GM21619 (cell line): ENCODE measurements at regions not wholly inside any gene's neighbourhood (a gene's known extent, or its start where the extent isn't known, plus 50 kb on each side); places are given as distances from the start of the nearest gene placed in this dataset.
"Not testable (repeated sequence)": the region's sequence is repeated elsewhere in the genome, so short reads cannot be mapped to it uniquely, and the experiment has no call there.

Experiments
- ATAC-seq: cut with Tn5 transposase; IDR thresholded peaks from one replicate; pipeline ENCODE4 v1.9.1; 2021; ENCODE audit not compliant: unreplicated experiment

DNA sequence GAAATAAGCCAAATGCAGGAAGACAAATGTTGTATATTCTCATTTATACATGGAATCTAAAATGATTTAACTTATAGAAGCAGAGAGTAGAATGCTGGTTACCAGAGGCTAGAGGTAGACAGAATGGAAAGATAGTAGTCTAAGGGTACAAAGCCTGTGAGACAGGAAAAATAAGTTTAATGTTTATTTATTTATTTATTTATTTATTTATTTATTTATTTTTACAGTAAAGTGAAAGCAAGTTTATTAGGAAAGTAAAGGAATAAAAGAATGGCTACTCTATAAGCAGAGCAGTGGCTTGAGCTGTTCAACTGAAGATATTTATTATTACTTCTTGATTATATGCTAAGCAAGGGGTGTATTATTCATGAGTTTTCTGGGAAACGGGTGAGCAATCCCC, 203.2 kb downstream of the LAS1L start:
- ATAC-seq: no peak

DNA sequence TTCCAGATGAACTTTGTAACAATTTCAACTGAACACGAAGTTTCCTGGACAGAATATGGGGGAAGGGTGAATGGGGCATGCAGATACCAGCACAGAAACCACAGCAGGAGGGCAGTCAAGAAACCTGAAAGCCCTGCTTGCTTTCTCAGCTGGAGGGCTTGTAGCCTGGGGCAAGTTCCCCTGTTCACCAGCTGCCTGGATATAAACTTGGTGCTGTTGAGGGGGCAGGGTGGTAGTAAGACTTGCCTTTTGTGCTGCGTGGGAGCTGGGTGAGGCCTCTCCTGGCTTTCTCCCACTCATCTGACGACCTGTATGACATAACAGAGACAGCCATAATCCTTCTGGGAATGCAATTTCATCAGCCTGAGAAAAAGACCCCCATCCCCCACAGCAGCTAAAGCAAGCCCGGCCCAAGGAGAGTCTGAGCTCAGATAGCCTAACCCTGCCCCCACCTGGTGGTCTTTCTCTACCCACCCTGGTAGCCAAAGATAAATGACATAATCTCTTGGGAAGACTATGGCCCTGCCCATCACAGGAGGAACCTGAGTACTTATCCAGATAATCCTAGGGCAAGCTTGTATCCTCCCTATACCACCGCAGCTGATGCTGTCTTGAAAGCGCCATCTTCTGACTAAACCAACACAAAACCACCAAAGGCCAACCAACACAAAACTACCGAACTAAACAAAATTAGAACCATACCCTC, 234.3 kb downstream of the LAS1L start:
- ATAC-seq: no peak

DNA sequence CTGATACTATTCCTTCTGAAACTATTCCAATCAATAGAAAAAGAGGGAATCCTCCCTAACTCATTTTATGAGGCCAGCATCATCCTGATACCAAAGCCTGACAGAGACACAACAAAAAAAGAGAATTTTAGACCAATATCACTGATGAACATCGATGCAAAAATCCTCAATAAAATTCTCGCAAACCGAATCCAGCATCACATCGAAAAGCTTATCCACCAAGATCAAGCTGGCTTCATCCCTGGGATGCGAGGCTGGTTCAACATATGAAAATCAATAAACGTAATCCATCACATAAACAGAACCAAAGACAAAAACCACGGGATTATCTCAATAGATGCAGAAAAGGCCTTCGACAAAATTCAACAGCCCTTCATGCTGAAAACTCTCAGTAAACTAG, 251.7 kb downstream of the LAS1L start:
- ATAC-seq: not testable (repeated sequence)

- ATAC-seq: no peak
Measured at GRCh38 chrX:65273152-65273551, 261.4 kb downstream of the LAS1L start.

DNA sequence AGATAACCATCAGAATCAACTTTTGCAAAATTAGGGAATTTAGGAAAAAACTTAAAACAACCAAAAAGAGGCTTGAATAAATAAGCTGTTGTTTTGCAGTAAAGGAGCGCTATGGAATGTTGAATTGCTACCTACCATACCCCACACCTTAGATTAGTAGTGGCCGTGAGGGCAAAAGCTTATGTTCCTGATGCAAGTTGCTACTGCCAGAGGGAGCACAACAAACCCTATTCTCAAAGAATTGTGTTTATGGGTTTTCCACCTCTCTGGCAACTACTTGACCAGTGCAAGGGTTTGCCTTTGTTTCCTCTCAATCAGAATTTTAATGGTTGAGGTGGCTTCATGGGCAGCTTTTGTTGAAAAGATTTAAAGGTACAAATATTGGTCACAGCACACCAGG, 268.1 kb downstream of the LAS1L start:
- ATAC-seq: no peak

DNA sequence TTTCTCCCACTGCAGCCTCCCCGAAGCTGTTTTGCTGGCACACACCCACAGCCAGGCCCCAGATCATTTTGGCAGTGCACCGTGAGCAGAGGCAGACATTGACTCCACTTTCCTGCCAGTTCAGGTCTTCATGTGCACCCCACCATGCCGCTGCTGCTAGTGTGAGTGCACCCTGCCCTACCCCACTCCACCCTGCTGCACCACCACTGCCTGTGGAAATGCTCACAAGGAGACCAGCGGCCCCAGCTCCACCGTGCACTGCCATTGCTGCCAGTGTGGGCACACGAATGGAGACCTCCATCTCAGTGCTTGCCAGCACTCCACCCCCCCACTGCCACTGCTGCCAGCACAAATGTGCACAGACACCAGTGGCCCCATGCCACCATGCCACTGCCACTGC, 277.6 kb upstream of the ZC4H2 start:
- no peak for ATAC-seq

DNA sequence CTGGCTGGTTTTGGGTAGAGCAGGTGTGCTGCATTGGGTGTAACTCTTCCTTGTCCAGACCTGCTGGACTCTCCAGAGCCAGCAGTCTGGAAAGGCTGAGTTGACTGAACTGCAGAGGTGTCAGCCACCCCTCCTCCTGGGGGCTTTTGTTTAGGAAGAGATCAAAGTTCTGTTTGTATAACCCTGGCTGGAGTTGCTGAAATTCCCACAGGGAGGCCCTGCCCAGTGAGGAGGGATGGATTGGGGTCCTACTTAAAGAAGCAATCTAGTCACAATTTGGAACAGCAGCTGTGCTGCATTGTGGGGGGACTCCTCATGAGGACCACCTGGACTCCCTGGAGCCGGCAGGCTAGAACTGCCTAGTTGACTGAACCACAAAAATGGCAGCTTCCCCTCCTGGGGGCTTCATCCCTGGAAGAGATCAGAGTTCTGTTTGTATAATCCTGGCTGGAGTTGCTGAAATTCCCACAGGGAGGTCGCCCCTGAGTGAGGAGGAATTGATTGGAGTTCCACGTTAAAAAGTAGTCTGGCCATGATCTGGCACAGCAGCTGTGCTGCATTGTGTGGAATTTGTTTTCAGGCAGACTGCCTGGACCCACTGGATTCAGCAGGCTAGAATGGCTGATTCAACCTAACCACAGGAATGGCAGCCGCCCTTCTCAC, 264.9 kb upstream of the ZC4H2 start:
- no peak for ATAC-seq

DNA sequence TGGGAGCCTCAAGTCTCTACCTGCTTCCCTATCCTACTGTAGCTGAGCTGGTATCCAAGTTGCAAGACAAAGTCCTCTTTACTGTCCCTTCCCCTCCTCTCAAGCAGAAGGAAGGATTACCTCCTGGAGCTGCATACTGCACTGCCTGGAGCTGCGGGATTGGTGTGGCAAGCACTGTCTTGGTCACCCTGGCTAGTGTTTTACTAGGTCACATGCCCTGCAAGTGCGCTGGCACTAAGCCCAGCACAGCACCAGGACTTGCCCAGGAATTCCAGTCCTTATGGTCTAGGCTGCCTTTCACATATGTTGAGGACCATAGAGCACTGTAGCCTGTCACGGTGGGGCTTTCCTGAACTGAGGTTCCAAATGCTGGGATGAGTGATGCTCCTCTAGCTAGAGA, 227.3 kb upstream of the ZC4H2 start:
- ATAC-seq: no peak

DNA sequence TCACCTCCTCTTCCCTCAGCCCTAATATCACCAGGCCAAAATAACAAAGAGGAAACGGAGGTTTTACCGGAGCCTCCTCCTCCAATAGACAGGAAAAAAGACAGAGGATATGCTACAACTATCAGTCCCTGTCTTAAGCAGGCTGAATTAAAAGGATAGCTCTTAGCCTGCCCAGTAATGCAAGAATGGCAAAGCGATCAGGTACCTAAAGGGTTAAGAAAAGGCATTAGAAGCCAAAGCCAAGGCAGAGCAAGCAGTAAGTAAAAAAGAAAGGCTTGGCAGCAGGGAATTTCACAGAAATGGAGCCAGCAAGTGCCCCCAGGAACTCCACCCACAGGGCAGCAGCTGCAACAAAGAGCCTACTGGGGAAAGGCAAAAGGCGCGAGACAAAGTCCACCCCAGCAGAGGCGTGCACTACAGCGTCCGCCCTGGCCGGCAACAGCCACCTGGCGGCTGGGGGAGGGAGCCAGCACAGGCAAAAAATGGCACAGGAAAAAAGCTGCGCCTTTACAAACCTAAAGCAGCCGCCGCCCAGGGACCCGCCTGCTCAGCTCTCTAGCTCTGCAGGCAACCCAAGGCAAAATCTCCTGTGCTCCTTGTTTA, 220.6 kb upstream of the ZC4H2 start:
- no peak for ATAC-seq

DNA sequence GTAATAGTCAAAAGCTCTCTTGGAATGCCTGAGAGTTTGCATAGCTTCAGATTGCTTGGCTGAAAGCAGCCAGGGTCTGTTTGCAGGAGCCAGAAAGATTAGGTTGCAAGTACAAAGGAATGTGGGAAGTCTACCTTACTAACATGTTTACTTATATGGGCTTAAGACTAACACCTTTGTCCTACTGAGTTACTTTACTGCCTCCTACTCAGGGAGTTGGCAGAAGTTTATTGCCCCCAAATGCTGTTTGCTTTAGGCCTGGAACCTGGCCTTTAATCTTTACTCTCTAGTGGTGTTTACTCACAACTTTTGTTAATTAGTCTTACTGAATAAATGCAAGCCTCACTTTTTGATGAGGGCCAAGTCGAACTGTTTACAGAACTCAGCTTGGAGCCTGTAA, 219.4 kb upstream of the ZC4H2 start:
- ATAC-seq: no peak

DNA sequence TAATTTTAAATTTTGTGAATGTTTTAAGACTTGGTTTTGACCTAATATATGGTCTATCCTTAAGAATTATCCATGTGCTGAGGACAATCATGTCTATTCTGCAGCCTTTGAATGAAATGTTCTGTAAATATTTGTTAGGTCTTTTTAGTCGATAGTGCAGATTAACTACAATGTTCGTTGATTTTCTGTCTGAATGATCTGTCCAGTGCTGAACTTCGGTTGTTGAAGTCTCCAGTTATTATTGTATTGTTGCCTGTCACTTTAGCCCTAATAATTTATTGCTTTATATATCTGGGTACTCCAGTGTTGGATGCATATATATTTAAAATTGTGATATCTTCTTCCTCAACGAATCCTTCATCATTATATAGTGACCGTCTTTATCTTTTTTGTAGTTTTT, 218.3 kb upstream of the ZC4H2 start:
- ATAC-seq: no peak

DNA sequence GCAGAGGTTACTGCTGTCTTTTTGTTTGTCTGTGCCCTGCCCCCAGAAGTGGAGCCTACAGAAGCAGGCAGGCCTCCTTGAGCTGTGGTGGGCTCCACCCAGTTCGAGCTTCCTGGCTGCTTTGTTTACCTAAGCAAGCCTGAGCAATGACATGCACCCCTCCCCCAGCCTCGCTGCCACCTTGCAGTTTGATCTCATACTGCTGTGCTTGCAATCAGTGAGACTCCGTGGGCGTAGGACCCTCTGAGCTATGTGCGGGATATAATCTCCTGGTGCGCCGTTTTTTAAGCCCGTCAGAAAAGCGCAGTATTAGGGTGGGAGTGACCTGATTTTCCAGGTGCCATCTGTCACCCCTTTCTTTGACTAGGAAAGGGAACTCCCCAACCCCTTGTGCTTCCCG, 187.1 kb upstream of the ZC4H2 start:
- not testable (repeated sequence) for ATAC-seq

- no peak for ATAC-seq
Measured at GRCh38 chrX:65148232-65148631, 172.0 kb upstream of the ZC4H2 start.

- ATAC-seq: no peak
Measured at GRCh38 chrX:65136424-65136823, 160.2 kb upstream of the ZC4H2 start.

DNA sequence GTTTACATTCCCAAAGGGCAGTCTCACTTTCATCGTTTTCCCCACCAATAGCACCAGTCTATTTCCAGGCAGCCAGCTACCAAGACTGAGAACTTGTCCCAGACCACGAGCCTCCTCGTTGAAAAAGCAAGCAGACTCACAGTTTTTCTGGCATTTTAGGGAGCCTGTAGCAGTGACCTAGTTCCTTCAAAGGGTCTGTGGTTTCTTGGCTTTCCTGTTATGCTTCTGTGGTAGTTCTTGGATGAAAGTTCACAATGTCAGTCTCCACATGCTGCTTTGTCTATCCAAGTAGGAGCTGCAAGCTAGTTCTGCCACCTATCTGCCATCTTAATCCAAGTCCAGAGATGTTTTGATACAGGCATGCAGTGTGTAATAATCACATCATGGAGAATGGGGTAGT, 151.6 kb upstream of the ZC4H2 start:
- no peak for ATAC-seq

- no peak for ATAC-seq
Measured at GRCh38 chrX:65098851-65099250, 122.6 kb upstream of the ZC4H2 start.

DNA sequence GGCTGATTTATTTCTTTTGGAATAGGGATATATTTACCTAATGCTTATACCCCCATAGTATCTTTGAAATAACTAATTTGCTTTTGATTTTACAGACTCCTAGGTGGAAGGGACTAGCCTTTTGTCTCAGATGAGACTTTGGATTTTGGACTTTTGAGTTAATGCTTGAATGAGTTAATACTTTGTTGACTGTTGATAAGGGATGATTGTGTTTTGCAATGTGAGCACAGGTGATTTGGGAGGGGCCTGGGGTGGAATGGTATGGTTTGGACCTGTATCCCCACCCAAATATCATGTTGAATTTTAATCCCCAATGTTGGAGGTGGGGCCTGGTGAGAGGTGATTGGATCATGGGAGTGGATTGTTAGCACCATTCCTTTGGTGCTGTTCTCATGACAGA, 117.4 kb upstream of the ZC4H2 start:
- ATAC-seq: no peak

DNA sequence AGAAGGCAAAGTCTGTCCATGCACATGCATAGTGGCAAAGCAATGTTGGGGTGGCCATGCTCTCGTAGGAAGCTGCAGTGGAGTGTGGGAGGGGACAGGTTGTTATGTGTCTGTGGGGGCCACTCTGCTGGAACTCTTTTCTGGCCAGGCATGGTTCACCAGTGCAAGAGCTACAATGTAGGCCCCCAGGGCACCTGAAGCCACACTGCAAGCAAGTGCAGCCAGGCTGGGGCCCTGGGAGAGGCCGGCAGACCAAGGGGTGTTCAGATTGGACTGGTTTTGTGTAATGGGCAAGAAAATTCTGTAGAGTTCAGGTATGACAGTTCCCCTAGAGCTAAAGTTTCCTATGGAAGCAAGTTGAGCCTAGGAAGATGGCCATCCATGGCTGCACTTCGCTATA, 97.0 kb upstream of the ZC4H2 start:
- no peak for ATAC-seq

DNA sequence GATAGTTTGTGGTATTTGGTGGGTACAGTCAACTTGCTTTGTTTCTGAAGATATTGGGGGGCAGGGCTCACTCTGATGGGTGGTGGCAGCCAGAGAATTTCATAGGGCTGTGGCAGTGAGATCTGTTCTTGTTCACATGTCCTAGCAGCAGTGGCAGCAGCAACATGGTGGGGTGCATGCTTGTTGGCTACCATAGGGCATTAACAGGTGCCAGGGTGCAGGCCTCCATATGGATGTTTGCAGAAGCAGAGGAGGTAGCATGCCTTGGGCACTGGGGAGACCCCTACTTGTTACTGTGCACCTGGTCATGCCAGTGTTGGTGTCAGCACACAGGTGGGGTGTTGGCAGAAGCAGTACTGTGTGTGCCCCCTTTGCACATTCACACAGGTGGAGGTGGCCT, 96.3 kb upstream of the ZC4H2 start:
- no peak for ATAC-seq

DNA sequence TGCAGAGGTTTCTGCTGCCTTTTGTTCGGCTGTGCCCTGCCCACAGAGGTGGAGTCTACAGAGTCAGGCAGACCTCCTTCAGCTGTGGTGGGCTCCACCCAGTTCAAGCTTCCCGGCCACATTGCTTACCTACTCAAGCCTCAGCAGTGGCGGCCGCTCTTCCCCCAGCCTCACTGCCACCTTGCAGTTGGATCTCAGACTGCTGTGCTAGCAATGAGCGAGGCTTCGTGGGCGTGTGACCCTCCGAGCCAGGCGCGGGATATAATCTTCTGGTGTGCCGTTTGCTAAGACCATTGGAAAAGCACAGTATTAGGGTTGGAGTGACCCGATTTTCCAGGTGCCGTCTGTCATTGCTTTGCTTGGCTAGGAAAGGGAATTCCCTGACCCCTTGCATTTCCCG, 82.4 kb upstream of the ZC4H2 start:
- ATAC-seq: not testable (repeated sequence)

DNA sequence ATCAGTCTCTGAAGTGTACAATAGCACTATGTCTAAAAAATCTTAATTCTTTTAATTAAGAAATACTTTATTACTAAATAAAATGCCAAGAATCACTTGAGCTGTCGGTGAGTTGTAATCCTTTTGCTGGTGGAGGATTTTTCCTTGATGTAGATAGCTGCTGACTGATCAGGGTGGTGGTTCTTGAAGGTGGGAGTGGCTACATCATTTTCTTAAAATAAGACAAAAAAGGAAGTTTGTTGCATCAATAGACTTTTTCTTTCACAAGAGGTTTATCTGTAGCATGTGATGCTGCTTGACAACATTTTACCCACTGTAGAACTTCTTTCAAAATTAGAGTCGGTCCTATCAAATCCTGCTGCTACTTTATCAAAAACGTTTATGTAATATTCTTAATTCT, 68.8 kb upstream of the ZC4H2 start:
- ATAC-seq: no peak

GRCh38 chrX:65035446-65035770, 59.2 kb upstream of the ZC4H2 start:
- ATAC-seq: peak; percentile 31
